HepG2 (cell line): ENCODE measurements at regions not wholly inside any gene's neighbourhood (a gene's known extent, or its start where the extent isn't known, plus 50 kb on each side); places are given as distances from the start of the nearest gene placed in this dataset.

Experiments
- ATAC-seq: fragments of 200-7000 bp; cut with Tn5 transposase; 3 replicates; pipeline ENCODE4 v1.9.1; 2020; ENCODE audit warnings: mild to moderate bottlenecking, moderate library complexity
- BruUV-seq: library from RNA; stranded (reverse); fragments of 400-500 nt; replicated peaks from 2 replicates; lab custom pipeline; 2021; lab: Mats Ljungman, UMichigan
- CTCF ChIA-PET: fragments of 300-600 bp; formaldehyde crosslinking; extraction: SDS; loops from one replicate; lab custom pipeline; 2021; ENCODE audit warnings: low total read pairs, inconsistent platforms, low intra/inter-chr PET ratio; lab: Yijun Ruan, JAX
- POLR2A ChIA-PET: fragments of 350-600 bp; sonication (Branson Sonifier 250); formaldehyde crosslinking; loops from one replicate; lab custom pipeline; 2020; ENCODE audit warnings: antibody characterized with exemption, inconsistent platforms; lab: Yijun Ruan, JAX
- DNase-seq: peaks from one replicate; pipeline ENCODE4 v3.0.0-alpha.2; 2015; ENCODE audit warnings: low spot score
- FAIRE-seq: peaks from 3 replicates; lab custom pipeline; 2011; peaks lifted over from hg19 to GRCh38; lab: Jason Lieb, UNC
- H2AFZ ChIP-seq: one replicate; pipeline ENCODE4 v1.6.1; 2011; ENCODE audit warnings: low read length, inconsistent platforms
- H3K27ac ChIP-seq: fragments of 300-600 bp; 3 replicates; pipeline ENCODE4 v1.8.0; 2011; ENCODE audit warnings: mixed run types, mild to moderate bottlenecking, mixed read lengths, low read length, inconsistent platforms; ENCODE audit not compliant: insufficient read depth; ENCODE audit errors: extremely low read length
- H3K27me3 ChIP-seq, 2 experiments: fragments of 200-600 bp in 1 of 2; 2 replicates in 1 of 2; 3 replicates in 1 of 2; pipeline versions ENCODE4 v1.6.0 to v1.8.0; 2011; ENCODE audit warnings: low read length in 2 of 2, mild to moderate bottlenecking in 2 of 2, moderate library complexity in 2 of 2, inconsistent platforms in 1 of 2; ENCODE audit not compliant: insufficient read depth in 2 of 2, control insufficient read depth in 1 of 2
- H3K36me3 ChIP-seq, 2 experiments: fragments of 200-600 bp in 1 of 2; replicated peaks in 1 of 2; 2 replicates in 1 of 2; 3 replicates in 1 of 2; pipeline versions ENCODE4 v1.5.1 to v1.8.0; 2011; ENCODE audit warnings: low read length in 2 of 2, inconsistent platforms in 1 of 2; ENCODE audit not compliant: insufficient read depth in 2 of 2, control insufficient read depth in 1 of 2
- H3K4me1 ChIP-seq: 2 replicates; pipeline ENCODE4 v1.5.1; 2012; ENCODE audit warnings: low read length, inconsistent platforms; ENCODE audit not compliant: insufficient read depth
- H3K4me2 ChIP-seq: 2 replicates; pipeline ENCODE4 v1.6.0; 2011; ENCODE audit warnings: low read depth, low read length, inconsistent platforms
- H3K4me3 ChIP-seq, 3 experiments: fragments of 200-600 bp in 1 of 3; sonication (generic), shearing (Covaris generic) in 1 of 3; replicated peaks in 1 of 3; 2 replicates each; pipeline ENCODE4 v1.5.1; 2011 to 2016; ENCODE audit warnings: low read length in 3 of 3, inconsistent platforms in 2 of 3, low read depth in 2 of 3, mild to moderate bottlenecking in 2 of 3, control low read depth in 1 of 3, mixed read lengths in 1 of 3; ENCODE audit not compliant: insufficient read depth in 1 of 3
- H3K79me2 ChIP-seq: one replicate; pipeline ENCODE4 v1.6.1; 2011; ENCODE audit warnings: low read length, inconsistent platforms; ENCODE audit not compliant: insufficient read depth
- H3K9ac ChIP-seq: 2 replicates; pipeline ENCODE4 v1.6.0; 2011; ENCODE audit warnings: mild to moderate bottlenecking, low read depth, low read length, inconsistent platforms; ENCODE audit not compliant: insufficient read depth
- H3K9me3 ChIP-seq: 2 replicates; pipeline ENCODE4 v1.5.1; 2012; ENCODE audit warnings: mild to moderate bottlenecking, low read length
- H4K20me1 ChIP-seq: 2 replicates; pipeline ENCODE4 v1.6.0; 2011; ENCODE audit warnings: inconsistent platforms, mild to moderate bottlenecking, low read length, moderate library complexity; ENCODE audit not compliant: insufficient read depth
- ATRX ChIP-seq: sonication (generic); formaldehyde crosslinking; IDR thresholded peaks from 2 replicates; pipeline ENCODE4 v1.4.0; 2020; ENCODE audit warnings: missing genetic modification reagents, borderline replicate concordance
- BORCS8-MEF2B ChIP-seq: sonication (generic); formaldehyde crosslinking; IDR thresholded peaks from 2 replicates; pipeline ENCODE4 v1.8.0; 2022; ENCODE audit warnings: mild to moderate bottlenecking, missing genetic modification reagents
- FOSL1 ChIP-seq: sonication (generic); formaldehyde crosslinking; IDR thresholded peaks from 2 replicates; pipeline ENCODE4 v1.9.0; 2021; ENCODE audit warnings: missing genetic modification reagents, borderline replicate concordance
- GATAD1 ChIP-seq: IDR thresholded peaks from 2 replicates; pipeline ENCODE4 v1.6.1; 2016; ENCODE audit warnings: missing genetic modification reagents, missing compliant biosample characterization
- GLI4 ChIP-seq: sonication (generic); formaldehyde crosslinking; IDR thresholded peaks from 2 replicates; pipeline ENCODE4 v1.5.1; 2020; ENCODE audit warnings: missing genetic modification reagents, mild to moderate bottlenecking, moderate library complexity, borderline replicate concordance
- HNF4A ChIP-seq: sonication (generic); formaldehyde crosslinking; IDR thresholded peaks from 2 replicates; pipeline ENCODE4 v1.4.0; 2020; ENCODE audit warnings: missing genetic modification reagents
- HNRNPLL ChIP-seq: fragments of 200-400 bp; formaldehyde crosslinking; IDR thresholded peaks from 2 replicates; pipeline ENCODE4 v1.6.1; 2017; ENCODE audit warnings: mild to moderate bottlenecking, low read depth, low read length; ENCODE audit not compliant: poor library complexity, severe bottlenecking
- IRF2 ChIP-seq: IDR thresholded peaks from 2 replicates; pipeline ENCODE4 v1.6.1; 2018; ENCODE audit warnings: missing genetic modification reagents, missing compliant biosample characterization
- ZBTB20 ChIP-seq: sonication (generic); formaldehyde crosslinking; IDR thresholded peaks from 2 replicates; pipeline ENCODE4 v1.8.1; 2023; ENCODE audit warnings: missing genetic modification reagents, low read depth, mild to moderate bottlenecking, borderline replicate concordance
- WGBS: methylation state at CpG from one replicate; pipeline ENCODE4 v1.1.6; 2017; ENCODE audit warnings: low lambda C conversion rate; 5-methylcytosine and 5-hydroxymethylcytosine counted together
- in situ Hi-C: cut with HindIII; loops from 2 replicates; pipeline ENCODE4 v1.10.0; 2017; ENCODE audit warnings: low pct_unique_long_range_greater_than_20kb; ENCODE audit not compliant: extremely low pct_ligation_motif_present
- intact Hi-C: fragments of 100-400 bp; cut with micrococcal nuclease; formaldehyde crosslinking; loops from one replicate; pipeline ENCODE4 v1.10.0; 2022; ENCODE audit not compliant: unreplicated experiment
- TF ChIP-seq, protein P1 (sequence below): IDR thresholded peaks from 2 replicates; pipeline ENCODE4 v1.6.1; 2016; ENCODE audit warnings: low read depth, control low read depth
- TF ChIP-seq, protein P2 (sequence below): IDR thresholded peaks from 2 replicates; pipeline ENCODE4 v1.6.1; 2016
- TF ChIP-seq, protein P3 (sequence below): sonication (generic); formaldehyde crosslinking; IDR thresholded peaks from 2 replicates; pipeline ENCODE4 v1.9.0; 2021; ENCODE audit warnings: missing genetic modification reagents, borderline replicate concordance

DNA sequence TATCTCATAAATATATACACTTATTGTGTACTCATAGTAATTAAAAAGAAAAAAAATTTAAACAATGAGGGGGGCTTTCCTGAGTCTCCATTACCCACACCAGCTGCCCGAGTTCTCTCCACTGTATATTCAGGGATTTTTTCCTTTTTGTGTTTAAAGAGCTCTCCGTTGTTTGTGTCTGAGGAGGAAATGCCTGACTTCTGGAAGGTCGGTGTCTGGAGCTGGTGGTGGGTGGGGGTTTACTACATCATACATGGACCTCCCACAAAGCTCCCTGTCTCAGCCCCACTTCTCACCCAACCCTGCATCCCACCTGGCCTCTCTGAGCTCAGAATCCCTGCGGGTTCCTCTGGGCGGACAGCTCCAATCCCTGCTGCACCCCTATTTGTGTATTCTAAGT is 64.1 kb upstream of the ETV3 start:
- BruUV-seq: no TSS peak
- CTCF ChIA-PET: no interaction called here
- H3K9me3 ChIP-seq: no peaks in the 10 kb centered on the region
- H3K36me3 ChIP-seq: no peaks in the 10 kb centered on the region
- intact Hi-C loops: no loop called here
- no peak overlapping the region for H3K4me2 ChIP-seq
- FAIRE-seq: no peak
- 55% methylated on average over 5 of the region's 5 CpGs for WGBS
- DNase-seq: no peak
- POLR2A ChIA-PET: no interaction called here
- in situ Hi-C loops: no loop called here
- H3K79me2 ChIP-seq: no peaks in the 10 kb centered on the region
- H3K27ac ChIP-seq: no peak overlapping the region
- no peak for ATAC-seq
- no peak overlapping the region for H3K4me3 ChIP-seq
- H2AFZ ChIP-seq: no peak overlapping the region
- no peaks in the 10 kb centered on the region for H3K27me3 ChIP-seq
- H3K4me1 ChIP-seq: peaks cover 48% of the 10 kb centered on the region
- H4K20me1 ChIP-seq: no peaks in the 10 kb centered on the region
- no peak overlapping the region for H3K9ac ChIP-seq
- TF ChIP-seq HNF4A (CRISPR knock-in tag): no peak
- no peak for TF ChIP-seq GLI4 (CRISPR knock-in tag)
- no peak for TF ChIP-seq ZBTB20 (CRISPR knock-in tag)
- TF ChIP-seq BORCS8-MEF2B (CRISPR knock-in tag): no peak
- TF ChIP-seq ATRX (CRISPR knock-in tag): no peak
- no peak for TF ChIP-seq GATAD1 (CRISPR knock-in tag)
- no peak for TF ChIP-seq FOSL1 (CRISPR knock-in tag)
- TF ChIP-seq, protein P1, sequence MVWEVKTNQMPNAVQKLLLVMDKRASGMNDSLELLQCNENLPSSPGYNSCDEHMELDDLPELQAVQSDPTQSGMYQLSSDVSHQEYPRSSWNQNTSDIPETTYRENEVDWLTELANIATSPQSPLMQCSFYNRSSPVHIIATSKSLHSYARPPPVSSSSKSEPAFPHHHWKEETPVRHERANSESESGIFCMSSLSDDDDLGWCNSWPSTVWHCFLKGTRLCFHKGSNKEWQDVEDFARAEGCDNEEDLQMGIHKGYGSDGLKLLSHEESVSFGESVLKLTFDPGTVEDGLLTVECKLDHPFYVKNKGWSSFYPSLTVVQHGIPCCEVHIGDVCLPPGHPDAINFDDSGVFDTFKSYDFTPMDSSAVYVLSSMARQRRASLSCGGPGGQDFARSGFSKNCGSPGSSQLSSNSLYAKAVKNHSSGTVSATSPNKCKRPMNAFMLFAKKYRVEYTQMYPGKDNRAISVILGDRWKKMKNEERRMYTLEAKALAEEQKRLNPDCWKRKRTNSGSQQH (CRISPR knock-in tag): no peak
- TF ChIP-seq, protein P2, sequence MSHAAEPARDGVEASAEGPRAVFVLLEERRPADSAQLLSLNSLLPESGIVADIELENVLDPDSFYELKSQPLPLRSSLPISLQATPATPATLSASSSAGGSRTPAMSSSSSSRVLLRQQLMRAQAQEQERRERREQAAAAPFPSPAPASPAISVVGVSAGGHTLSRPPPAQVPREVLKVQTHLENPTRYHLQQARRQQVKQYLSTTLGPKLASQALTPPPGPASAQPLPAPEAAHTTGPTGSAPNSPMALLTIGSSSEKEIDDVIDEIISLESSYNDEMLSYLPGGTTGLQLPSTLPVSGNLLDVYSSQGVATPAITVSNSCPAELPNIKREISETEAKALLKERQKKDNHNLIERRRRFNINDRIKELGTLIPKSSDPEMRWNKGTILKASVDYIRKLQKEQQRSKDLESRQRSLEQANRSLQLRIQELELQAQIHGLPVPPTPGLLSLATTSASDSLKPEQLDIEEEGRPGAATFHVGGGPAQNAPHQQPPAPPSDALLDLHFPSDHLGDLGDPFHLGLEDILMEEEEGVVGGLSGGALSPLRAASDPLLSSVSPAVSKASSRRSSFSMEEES (CRISPR knock-in tag): no peak
- no peak for TF ChIP-seq HNRNPLL
- TF ChIP-seq, protein P3, sequence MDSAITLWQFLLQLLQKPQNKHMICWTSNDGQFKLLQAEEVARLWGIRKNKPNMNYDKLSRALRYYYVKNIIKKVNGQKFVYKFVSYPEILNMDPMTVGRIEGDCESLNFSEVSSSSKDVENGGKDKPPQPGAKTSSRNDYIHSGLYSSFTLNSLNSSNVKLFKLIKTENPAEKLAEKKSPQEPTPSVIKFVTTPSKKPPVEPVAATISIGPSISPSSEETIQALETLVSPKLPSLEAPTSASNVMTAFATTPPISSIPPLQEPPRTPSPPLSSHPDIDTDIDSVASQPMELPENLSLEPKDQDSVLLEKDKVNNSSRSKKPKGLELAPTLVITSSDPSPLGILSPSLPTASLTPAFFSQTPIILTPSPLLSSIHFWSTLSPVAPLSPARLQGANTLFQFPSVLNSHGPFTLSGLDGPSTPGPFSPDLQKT (CRISPR knock-in tag): no peak
- TF ChIP-seq IRF2 (CRISPR knock-in tag): no peak
- TF ChIP-seq, all 625 proteins: peak for 0
